ENCODE measurements at regions not wholly inside any gene's neighbourhood (a gene's known extent, or its start where the extent isn't known, plus 50 kb on each side); places are given as distances from the start of the nearest gene placed in this dataset.
"Not testable (repeated sequence)": the region's sequence is repeated elsewhere in the genome, so short reads cannot be mapped to it uniquely, and the experiment has no call there.

DNA sequence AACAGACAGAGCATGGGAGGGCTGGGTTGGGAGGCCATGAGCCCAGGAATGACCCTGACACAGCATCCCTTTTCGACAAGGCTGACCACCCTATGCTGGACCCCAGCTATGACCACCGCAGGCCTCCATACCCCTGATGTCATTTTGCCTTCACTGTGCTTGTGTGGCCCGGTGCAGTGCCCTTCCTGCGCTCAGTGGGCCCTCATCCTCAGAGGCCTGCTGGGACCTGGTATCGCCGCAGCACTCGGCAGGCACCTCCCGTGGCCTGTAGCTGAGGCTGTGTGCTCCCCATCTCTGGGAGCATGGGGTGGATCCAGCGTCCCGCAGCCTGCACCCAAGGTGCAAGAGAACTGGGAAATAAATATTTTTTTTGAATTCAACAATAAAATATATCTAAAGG is 73.1 kb upstream of the MEF2A start:
- Histone ChIP-seq H3K4me1 (peaks cover 5% of the 10 kb centered on the region), H3K36me3 (no peaks in the 10 kb centered on the region), H3K4me3 (no peak overlapping the region), H3K27ac (no peak overlapping the region), H3K9me3 (no peaks in the 10 kb centered on the region), H3K27me3 (ENCODE audit: low read depth) (no peaks in the 10 kb centered on the region)
- DNase-seq (no peak), ATAC-seq (no peak)
- intact Hi-C loops (cut with DNase I): no loop called here
- no peak for TF ChIP-seq CTCF (IDR thresholded peaks at IDR 0.05)

DNA sequence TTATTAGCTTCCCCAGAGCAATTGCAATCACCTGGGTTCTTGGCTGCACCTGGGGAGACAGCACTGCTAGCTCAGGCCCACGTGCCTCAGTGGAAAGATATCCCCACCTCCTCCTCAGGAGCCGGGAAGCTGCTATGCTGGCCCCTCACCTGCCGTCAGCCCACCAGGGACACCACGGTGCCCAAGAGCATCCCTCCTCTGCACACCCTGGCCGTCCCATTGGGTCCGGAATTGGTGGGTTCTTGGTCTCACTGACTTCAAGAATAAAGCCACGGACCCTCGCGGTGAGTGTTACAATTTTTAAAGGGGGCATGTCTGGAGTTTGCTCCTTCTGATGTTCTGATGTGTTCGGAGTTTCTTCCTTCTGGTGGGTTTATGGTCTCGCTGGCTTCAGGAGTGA is 72.3 kb upstream of the MEF2A start:
- no peak for DNase-seq
- no peaks in the 10 kb centered on the region for H3K4me1 ChIP-seq
- intact Hi-C loops (cut with DNase I): no loop called here
- ATAC-seq: no peak
- H3K27me3 ChIP-seq (ENCODE audit: low read depth): no peaks in the 10 kb centered on the region
- H3K9me3 ChIP-seq: no peaks in the 10 kb centered on the region
- H3K36me3 ChIP-seq: no peaks in the 10 kb centered on the region
- H3K27ac ChIP-seq: no peak overlapping the region
- no peak overlapping the region for H3K4me3 ChIP-seq
- TF ChIP-seq CTCF (IDR thresholded peaks at IDR 0.05): no peak

DNA sequence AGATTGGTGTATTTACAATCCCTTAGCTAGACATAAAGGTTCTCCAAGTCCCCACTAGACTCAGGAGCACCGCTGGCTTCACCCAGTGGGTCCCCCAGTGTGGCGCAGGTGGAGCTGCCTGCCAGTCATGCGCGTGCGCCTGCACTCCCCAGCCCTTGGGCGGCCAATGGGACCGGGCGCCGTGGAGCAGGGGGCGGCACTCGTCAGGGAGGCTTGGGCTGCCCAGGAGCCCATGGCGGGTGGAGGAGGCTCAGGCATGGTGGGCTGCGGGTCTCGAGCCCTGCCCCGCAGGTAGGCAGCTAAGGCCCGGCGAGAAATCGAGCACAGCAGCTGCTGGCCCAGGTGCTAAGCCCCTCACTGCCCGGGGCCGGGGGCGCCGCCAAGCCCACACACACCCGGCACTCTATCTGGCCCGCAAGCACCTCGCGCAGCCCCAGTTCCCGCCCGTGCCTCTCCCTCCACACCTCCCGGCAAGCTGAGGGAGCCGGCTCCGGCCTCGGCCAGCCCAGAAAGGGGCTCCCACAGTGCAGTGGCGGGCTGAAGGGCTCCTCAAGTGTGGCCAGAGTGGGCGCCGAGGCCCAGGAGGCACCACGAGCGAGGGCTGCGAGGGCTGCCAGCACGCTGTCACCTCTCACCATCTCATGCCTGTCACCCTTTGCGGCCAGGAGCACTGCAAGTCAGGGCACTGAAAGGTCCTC is 71.1 kb upstream of the MEF2A start:
- intact Hi-C loops (cut with DNase I); H3K9me3 ChIP-seq; H3K4me1 ChIP-seq; ATAC-seq; H3K27ac ChIP-seq; DNase-seq; H3K36me3 ChIP-seq; H3K4me3 ChIP-seq; H3K27me3 ChIP-seq (ENCODE audit: low read depth): not testable (repeated sequence)

DNA sequence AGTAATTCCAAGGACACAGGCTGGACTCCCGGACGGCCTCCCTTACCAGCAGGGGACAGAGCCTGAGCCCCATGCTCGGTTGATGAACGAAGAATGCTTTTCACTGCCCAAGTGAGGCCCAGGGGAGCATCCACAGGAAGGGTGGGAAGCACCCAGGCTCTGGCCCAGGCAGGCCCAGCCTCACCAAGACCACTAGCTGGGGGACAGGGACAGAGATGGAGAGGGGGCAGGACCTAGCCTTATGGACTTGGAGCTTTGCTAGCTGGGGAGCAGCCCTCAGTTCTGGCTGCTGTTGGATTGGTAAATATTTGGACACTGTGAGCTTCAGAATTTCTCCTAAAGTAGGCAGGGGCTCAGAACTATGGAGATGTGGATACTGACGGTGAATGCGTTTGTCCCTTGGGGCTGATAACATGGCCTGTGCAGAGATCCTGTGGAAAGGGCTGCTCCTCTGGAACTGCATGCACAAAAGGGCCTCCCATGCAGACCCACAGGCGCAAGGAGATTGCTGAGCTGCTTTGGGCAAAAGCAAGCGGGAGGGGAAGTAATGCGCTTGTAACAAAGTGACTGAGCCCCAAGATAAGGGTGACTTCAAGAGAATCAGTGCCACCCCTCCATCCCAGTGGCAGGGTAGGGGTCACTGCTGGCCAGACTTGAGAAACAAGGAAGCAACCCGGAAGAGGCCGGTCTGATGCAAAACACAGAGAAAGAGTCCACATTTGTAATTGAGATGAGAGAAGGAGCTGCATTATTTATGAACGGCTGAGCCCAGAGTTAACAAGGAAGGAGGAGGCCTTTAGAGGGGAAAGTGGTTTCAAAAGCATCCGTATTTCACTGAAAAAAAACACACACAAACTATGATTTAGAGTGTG is 70.1 kb upstream of the MEF2A start:
- Histone ChIP-seq H3K4me3 (no peak overlapping the region), H3K4me1 (no peaks in the 10 kb centered on the region), H3K36me3 (no peaks in the 10 kb centered on the region), H3K27ac (no peak overlapping the region), H3K27me3 (ENCODE audit: low read depth) (no peaks in the 10 kb centered on the region), H3K9me3 (no peaks in the 10 kb centered on the region)
- intact Hi-C loops (cut with DNase I): no loop called here
- DNase-seq: no peak
- TF ChIP-seq CTCF (IDR thresholded peaks at IDR 0.05): no peak
- peak in 1 of 2 donors; percentile 16 for ATAC-seq

DNA sequence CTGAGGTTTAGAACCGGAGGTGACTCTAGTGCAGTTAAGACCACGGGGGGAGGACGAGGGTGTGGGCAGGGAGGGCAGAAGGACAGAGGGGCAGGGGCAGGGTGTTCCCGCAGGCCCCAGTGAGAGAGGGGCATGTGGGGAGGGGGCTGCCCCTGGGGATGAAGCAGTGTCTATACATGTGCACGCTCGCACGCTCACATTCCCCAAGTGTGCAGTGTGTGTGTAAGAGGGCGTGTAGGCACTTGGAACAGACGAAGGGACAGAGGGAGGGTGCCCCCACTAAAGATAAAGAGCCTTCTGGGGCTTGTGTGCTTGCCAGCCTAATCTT is 69.5 kb upstream of the MEF2A start:
- Histone ChIP-seq H3K27ac (no peak overlapping the region), H3K4me3 (no peak overlapping the region), H3K9me3 (no peaks in the 10 kb centered on the region), H3K36me3 (no peaks in the 10 kb centered on the region), H3K27me3 (ENCODE audit: low read depth) (no peaks in the 10 kb centered on the region), H3K4me1 (no peaks in the 10 kb centered on the region)
- DNase-seq: no peak
- intact Hi-C loops (cut with DNase I): no loop called here
- ATAC-seq: no peak
- TF ChIP-seq CTCF (IDR thresholded peaks at IDR 0.05): no peak

- Histone ChIP-seq H3K27ac (no peak overlapping the region), H3K27me3 (ENCODE audit: low read depth) (no peaks in the 10 kb centered on the region), H3K4me3 (no peak overlapping the region), H3K9me3 (no peaks in the 10 kb centered on the region), H3K36me3 (no peaks in the 10 kb centered on the region), H3K4me1 (peaks cover 41% of the 10 kb centered on the region)
- intact Hi-C loops (cut with DNase I): no loop called here
- DNase-seq (no peak), ATAC-seq (peak in 1 of 2 donors; percentile 40)
- no peak for TF ChIP-seq CTCF (IDR thresholded peaks at IDR 0.05)
These were observed 63.6 kb upstream of the MEF2A start for GRCh38 chr15:99502182-99502581.

All from lower lobe of right lung (tissue), 2 donors.